Non-pigmented ciliary epithelial cell (primary cell): ENCODE measurements at regions not wholly inside any gene's neighbourhood (a gene's known extent, or its start where the extent isn't known, plus 50 kb on each side); places are given as distances from the start of the nearest gene placed in this dataset.

ENCODE experiments used
- DNase-seq: peaks from one replicate; pipeline ENCODE4 v3.0.0-alpha.2; 2010; ENCODE audit warnings: low read depth

DNA sequence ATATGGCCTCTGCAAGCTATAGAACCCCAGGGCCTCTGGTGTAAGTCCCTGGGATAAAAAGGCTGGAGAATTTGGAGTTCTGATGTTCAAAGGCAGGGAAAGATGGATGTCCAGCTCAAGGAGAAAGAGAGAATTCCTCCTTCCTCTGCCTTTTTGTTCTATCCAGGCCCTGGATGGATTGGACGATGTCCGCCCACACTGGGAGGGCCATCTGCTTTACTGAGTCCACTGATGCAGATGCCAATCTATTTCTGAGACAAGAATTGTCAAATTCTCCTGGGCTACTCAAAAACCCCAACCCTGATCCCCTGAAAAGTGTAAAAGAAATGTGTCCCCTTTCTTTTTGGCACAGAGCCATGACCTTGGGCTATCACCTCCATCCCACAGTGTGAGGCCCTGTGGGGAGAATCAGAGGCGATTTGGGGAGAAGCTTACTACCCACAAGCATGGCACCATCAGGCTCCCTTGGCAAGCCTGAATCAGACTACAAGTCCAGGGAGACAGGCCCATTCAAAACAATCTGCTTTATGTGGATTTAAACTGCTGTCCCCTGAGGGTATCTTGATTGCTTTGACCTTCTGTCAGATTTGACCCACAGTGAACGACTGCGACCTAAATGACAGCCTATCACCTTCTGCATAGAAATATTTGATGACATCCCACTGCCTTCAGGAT is 334.0 kb downstream of the NUAK1 start:
- DNase-seq: no peak

DNA sequence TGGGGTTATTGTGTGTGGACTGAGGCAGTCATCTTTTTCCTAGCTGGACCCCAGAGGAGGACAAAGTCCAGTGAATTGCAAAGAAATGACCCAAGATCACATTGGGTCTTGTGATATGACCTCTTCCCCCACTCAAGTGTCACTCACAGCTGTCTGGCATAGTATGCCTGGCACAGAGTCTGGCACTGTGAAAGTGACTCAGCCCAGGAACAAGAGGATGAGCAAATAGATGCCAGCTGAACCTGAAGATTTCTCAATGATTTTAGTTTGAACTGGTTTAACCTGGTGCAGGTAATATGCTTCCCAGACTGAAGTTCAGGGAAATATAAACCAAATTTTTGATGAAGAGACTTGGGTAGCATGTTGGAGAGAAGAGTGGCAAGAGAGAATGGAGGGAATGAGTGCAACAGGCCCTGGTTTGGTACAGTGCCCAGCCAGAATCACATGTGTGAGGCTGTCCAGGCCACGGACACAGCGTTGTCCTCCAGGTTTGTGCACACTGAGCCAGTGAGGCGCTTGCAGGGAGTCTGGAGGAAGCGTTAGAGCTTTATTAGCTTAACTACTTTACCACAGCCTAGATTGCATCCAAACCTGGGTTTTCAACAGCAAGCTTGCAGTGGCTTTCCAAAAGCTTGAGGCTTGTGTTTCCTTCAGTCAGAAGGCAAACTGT is 332.9 kb downstream of the NUAK1 start:
- no peak for DNase-seq

DNA sequence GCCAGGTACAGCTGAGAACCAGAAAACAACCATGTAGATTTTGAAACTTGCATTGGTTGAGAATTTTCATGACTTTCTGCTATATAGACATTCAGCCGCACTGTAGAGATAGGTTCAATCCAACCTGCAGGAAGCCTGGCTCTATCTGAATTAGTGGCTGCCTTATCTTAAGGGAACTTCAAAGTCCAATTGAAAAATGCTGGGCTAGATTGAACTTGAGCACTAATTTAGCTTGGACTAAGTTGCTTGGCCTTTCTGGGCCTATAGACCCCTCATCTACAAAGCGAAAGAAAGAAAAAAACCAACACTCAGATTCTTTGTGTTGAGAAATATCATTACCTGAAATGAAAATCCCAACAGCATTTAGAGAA is 332.4 kb downstream of the NUAK1 start:
- DNase-seq: no peak

DNA sequence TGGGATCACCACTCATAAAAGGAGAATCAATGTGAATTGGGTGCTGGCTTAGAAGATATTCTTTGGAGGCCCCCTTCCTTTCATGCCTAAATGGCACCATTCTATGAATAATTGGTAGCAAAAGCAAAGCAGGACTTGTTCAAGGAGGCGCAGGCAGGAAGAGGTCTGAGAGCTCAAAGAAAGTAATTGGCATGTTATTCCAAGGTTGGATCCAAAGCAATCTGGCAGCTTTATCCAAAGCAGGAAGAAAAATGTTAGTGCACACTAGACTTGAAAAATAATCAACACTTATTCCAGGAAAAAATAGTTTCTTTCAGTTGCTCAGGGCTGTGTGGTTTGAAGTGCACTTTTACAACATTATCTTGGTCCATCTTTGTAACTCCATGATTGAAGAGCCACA is 326.4 kb downstream of the NUAK1 start:
- no peak for DNase-seq

DNA sequence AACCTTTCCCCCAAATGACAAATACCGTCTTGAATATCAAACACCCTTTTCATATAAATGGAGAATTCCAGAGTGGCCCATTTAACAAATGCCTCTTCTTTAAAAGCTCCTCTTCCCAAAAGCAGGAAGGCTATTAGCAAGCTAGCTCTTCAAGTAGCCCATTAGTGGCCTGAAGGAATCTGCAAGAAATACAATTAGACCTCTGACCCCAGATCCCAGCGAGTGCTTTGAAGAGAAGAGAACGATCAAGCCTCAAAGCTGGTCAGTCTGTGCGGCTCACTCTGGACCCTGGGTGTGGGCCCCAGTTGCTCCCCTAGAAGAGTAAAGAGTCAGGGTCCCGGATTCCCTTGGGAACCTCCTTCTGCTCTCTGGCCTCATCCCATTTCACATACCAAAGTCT is 325.6 kb downstream of the NUAK1 start:
- DNase-seq: no peak

DNA sequence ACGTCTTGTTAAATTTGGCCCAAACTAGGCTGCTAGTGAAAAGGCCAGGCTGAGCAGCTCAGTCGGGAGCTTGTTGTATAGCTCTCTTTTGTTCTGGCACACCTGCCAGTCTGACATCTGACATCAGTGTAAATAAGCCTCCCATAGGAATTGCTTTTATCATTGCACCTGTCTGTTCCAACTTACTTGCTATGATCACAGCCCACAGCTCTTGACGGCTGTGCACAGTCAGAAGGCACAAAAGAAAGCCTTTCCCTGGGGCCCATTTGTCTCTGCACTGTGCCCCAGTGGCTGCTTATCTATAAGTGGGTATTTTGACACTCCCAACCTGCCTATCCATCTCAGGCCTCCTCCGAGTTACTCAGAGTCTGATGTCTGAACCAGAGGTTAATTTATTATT is 324.5 kb downstream of the NUAK1 start:
- no peak for DNase-seq

DNA sequence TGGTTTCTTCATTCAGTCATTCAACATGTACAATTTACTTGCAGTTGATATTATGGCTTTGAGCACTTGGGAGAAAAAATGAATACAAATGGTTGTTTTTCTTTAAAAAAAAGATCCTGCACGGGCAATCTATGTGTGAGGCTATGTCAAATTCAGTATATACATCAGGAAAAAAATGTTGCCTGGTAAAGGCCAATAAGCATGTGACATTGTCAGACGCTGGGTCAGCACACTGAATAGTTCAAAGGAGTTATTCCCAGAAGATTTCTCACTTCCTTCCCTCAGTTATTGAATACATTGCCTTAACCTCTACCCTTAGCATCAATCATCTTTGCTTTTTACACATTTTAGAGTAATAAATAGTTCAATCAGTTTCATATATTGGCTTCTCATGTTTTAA is 319.2 kb downstream of the NUAK1 start:
- no peak for DNase-seq

DNA sequence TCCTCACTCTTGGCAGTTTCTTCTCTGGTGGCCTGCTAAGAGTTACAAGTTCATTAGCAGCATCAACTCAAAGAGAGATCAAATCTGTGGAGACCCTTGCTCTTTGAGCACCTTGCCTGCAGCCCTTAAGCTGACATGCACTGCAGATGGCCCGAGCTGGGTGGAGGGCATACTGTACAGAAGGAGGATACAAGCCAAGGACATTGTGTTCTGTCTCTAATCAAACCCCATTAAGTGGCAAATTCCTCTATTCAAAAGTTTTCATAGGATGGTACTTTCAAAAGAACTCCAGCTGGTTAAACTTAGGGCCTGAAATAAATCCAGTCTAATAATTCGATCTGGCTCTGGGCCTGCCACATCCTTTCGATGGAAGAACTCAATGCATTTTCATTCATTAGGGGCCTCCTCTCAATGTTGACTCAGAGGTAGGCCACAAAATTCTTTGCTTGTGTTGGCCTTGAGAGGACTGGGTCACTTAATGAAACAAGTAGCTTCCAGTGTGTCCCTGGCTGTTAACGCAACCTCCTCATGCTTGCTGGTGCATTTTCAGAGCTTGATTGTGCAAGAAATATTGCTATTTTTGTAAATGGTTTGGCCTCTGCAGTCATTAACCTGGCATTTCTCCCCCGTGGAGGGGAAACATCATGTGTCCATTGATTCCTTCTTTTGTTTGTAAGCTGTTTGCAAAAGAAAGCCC is 318.2 kb downstream of the NUAK1 start:
- DNase-seq: peak; percentile 47

DNA sequence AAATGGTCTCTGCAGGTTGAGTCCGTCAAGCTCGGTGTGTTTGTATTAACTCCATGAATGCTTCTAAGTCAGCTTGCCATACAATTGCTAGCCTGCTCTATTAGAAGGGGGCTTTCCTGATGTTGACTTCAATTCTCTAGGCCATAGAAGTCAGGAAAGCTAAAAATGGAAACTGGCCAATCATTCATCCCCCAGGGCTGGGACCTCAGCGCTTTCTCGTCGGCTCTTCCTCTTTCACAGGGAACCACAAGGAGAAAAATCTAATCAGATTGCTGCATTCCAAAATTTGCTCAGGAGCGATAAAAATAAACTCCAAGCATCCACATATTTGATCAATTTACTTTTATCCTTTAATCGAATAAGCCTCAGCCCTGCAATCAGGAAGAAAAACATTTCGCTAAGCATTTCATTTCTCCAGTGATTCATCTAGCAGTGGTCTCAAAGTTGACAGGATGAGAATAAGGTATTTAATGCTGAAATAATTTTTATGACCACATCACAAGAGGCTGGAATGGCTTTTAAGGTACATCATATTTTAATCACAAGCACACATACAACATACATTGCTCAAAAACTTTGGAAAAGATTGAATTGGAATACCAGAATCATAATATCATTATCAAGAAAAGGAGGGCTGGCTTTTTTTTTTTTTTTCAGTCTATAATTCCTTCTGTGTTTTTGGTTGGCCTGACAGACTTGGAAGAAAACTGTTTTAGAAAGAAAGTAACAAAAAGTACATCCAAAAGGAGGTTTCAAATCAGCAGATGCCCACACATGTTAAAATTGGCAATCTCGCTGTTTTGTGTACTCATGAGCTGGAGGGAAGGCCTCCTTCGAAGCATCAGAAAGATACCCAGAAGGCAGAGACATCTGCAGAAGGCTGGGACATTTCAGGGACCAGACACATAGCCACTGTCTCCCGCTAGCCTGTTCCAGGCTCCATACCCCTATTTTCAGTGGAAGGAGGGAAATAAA is 316.3 kb downstream of the NUAK1 start:
- DNase-seq: peak; percentile 8

DNA sequence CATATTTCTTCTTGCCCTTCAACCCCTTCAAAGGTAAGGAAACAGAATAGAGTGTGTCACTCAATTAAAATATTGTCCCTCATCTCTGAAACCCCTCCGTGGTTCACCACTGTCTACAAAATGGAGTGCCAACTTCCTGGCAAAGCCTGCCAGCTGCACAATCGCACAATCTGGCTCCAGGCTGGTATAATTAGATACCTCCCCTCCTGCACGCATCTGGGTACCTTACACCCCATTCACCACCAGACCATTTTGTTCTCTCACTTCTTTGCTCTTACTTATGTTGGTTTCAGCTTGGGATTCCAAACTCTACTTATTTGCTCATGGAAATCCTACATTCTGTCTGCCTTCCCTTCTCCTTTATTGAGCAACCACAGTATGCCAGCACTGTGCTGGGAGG is 314.9 kb downstream of the NUAK1 start:
- DNase-seq: no peak

DNA sequence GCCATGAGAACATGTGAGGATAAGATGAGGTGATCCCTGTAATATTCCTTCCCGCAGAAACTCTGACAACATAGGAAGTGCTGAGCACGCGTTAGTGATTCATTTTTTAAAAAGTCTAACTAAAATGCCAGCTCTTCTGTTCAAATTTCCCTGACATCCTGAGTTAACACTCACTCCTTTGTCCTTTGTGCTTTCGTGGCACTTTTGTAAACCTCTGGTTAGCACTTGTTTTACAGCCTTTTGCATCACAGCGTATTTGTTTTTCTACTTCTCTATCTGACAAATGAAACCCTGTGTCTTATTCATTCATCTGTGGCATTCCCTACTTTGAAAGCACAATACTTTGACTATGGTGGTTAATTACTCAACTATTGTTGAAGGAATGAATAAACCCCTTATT is 313.6 kb downstream of the NUAK1 start:
- DNase-seq: no peak

DNA sequence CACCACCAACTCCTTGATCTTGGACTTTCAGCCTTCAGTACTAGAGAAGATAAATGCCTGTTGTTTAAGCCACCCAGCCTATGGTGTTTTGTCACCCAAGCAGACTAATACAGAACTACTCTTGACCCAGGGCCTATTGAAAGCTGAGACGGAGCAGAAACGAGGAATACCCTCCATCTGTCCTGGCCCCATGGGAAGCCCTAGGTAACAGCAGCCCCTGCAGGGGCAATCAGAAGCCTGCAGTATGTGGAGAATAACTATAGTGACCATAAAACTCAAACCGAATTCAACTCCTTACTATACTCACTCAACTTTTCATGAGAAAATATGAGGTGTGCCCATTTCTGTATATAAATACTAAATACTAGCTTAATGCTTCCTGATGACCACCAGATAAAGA is 307.4 kb downstream of the NUAK1 start:
- DNase-seq: no peak

DNA sequence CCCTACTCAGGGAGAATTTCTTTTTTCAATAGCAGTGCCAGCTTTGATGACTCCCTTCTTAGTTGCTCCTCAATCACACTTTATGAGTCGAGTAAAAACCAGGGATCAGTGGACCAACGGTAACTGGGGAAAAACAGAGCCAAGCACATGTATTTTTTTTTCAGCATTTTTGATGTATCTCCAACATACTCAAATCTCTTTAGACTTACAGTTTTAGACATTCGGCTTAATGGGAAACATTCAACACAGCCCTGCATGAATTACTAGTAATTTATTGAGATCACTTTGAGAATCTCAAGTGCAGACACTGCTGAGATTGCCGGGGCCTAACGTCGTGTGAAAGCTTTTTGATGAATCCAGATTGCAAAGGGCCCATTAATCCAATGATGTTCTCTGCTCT is 306.7 kb downstream of the NUAK1 start:
- DNase-seq: no peak

DNA sequence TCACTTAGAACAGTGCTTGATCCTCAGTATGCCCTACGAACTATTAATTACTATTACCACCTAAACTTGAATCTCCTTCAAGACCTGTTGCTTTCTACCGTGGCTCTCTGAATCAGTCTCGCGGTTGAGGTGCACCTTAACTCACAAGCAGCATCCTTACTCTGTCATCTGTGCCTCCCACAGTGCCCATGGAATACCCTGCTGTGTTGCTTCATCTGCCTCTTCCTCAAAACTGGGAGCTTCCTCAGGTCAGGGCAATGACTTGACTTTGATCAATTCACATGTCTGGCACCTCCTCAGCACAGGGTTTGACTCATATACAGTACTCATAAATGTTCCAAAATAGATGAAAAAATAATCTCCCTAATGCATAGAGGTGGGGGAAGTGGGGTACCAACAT is 305.9 kb downstream of the NUAK1 start:
- DNase-seq: no peak

DNA sequence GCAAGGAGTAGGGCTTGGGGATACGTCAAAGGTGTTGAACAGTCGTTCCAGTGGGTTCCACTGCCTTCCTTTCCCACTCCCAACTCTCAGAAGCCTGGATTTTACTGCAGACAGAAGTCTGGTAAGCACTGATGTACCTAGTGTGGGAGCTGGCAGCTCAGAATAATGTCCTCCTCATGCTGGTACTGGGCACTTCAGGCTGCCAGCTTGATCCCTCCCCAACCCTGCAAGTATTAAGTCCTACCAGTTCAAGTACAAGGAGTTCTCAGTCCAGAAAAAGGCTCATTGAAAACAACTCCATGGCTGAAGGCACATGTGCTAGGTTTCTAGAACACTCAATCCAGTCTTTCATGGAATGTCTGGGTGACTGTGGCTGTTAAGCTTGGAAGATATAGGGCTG is 304.3 kb downstream of the NUAK1 start:
- DNase-seq: no peak

DNA sequence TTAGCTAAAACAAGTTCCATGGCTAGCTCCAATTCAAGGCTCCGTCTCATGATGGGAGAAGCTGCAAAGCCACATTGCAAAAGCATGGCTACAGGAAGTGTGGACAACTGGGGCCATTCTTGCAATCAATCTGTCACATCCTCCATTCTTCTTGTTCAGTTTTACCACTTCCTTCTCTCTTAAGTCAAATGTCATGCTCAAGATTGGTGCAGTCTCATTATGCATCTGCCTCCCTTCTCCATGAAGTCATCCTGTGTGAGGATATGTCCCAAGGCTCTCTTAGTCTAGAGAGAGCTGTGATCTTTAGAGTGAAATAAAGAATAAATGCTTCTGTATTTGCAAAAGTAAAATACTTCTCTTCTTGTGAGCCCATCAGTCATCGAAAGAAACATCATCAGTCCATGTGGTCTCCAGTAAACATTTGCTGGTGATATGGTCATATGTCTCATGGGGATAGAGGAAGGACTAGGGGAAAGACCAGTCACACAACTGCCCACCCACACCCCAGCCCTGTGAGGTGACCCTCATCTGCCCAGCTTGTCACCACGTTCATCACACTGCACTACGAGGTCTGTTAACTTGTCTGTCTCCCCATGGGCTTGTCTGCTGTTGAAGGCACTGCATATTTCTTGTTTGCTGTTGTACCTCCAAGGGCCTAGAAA is 303.0 kb downstream of the NUAK1 start:
- DNase-seq: no peak

DNA sequence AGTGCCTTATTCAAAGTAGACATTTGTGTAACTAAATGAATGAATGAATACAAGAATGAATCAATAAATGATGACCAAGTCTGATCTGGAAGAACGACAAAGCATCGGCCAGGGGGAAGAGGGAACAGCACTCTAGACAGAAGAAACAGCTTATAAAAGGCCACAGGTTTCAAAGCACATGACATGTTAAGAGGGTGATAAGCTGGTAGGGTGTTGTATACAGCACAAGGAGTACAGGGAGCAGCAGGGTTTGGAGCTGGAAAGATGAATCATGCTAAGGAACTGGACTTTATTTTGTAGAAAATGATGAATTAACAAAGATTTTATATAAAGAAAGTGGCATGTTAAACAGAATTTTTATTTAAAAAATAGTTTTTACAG is 302.5 kb downstream of the NUAK1 start:
- no peak for DNase-seq

DNA sequence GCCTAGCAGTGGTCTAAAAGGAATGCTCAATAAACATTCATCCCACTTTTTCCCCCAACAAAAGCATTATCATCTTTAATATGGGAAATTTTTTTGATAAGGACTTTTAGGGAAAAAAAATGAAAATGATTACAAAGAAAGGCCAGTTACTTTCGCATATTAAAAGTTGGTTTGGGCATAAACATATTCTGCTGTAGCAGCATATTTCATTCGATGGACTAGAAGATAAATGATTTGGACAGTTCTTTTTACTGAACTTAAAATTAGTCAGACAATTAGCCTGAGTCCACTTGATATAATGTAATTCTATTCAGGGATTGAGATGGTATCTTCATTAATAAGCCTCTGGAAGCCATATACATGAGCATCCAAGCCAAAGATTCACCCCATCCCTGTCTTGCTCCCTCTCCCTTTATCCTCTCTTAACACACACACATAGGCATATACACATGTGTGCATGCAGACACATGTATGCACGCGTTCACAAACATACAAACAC is 299.1 kb downstream of the NUAK1 start:
- no peak for DNase-seq

DNA sequence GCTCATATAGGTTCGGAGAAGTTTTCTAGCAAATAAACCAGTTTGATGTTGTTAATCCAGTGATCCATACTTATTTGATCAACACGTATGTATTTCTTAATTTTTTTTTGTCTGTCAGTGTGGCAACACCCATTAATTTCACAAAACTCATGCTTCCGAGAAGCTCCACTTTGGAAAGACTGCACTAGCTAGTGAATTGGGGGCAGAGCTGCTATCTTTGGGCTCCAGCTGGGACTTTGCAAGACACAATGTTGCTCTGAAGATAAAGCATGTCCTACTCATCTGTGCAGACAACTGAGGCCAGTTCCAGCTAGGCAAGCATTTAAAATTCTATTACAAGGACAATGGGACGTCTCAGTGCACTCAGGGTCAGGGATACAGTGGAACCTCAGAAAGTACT is 298.4 kb downstream of the NUAK1 start:
- DNase-seq: no peak

DNA sequence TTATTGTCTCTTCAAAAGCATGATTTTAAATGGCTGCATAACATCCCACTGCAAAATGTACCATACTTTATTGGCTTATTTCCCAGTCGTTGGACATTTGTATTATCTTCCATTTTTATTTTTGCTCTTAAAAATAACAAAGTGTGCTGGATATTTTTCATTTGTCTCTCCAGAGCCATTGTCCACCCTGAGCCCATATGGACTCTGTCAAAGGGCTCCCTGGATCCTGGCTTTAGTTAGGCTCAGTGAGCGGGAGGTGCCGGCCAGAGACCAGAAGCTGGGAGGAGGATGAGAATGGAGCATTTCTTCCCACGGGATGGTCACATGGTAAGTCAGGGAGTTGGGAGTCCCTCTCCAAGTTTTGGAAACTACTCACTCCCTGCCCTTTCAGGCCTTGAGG is 296.9 kb downstream of the NUAK1 start:
- DNase-seq: no peak

DNA sequence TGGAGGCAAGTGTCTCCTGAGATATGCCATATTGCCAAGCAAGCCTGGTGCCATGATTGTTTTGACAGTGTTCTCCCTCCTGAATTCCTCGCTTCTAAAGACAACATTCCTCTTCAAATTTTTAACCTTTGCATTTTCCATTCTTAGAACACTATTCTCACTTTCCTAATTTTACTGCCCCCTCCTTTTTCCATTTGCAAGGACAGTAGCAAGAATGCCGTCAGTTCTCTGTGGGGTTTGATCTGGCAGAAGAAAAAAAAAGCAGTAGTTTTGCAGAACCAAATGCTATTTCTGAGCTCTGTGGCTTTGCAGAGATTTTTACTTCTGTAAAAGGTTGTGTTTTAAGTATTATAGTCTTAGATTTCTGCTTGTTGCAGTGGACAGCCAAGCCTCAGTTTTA is 295.2 kb downstream of the NUAK1 start:
- DNase-seq: no peak
